NCI-H446 treated with DMSO at 0.1 percent for 48 hours (cell line): ENCODE measurements at regions not wholly inside any gene's neighbourhood (a gene's known extent, or its start where the extent isn't known, plus 50 kb on each side); places are given as distances from the start of the nearest gene placed in this dataset.

Source experiments
- DNase-seq: peaks from one replicate; lab custom pipeline; 2025; lab: John Stamatoyannopoulos, UW

GRCh38 chr12:13680916-13681315, 300.5 kb downstream of the GRIN2B start:
- no peak for DNase-seq

GRCh38 chr12:13676880-13677279, 304.5 kb downstream of the GRIN2B start:
- DNase-seq, result no peak

GRCh38 chr12:13670285-13670866, 311.0 kb downstream of the GRIN2B start:
- DNase-seq, result no peak

- DNase-seq, result no peak
These were observed 312.5 kb downstream of the GRIN2B start for GRCh38 chr12:13668880-13669279.

GRCh38 chr12:13666806-13667205, 314.6 kb downstream of the GRIN2B start:
- no peak for DNase-seq

- DNase-seq, result peak; percentile 14
These were observed 320.2 kb downstream of the GRIN2B start for GRCh38 chr12:13661005-13661887.

GRCh38 chr12:13654456-13654855, 326.9 kb downstream of the GRIN2B start:
- DNase-seq, result no peak

- DNase-seq, result no peak
These were observed 329.3 kb downstream of the GRIN2B start for GRCh38 chr12:13652105-13652504.

- DNase-seq, result no peak
These were observed 345.7 kb downstream of the GRIN2B start for GRCh38 chr12:13635709-13636108.

GRCh38 chr12:13631873-13632272, 349.5 kb downstream of the GRIN2B start:
- DNase-seq, result peak; percentile 51

GRCh38 chr12:13630354-13630753, 351.0 kb downstream of the GRIN2B start:
- DNase-seq, result no peak

- DNase-seq, result no peak
These were observed 353.3 kb downstream of the GRIN2B start for GRCh38 chr12:13628067-13628466.

- DNase-seq, result no peak
These were observed 353.9 kb downstream of the GRIN2B start for GRCh38 chr12:13627536-13627935.

GRCh38 chr12:13613297-13613696, 368.1 kb downstream of the GRIN2B start:
- no peak for DNase-seq

- no peak for DNase-seq
These were observed 371.3 kb downstream of the GRIN2B start for GRCh38 chr12:13609894-13610679.

- DNase-seq, result no peak
These were observed 375.1 kb downstream of the GRIN2B start for GRCh38 chr12:13606290-13606689.

GRCh38 chr12:13603953-13604352, 377.4 kb downstream of the GRIN2B start:
- DNase-seq, result no peak

- peak; percentile 54 for DNase-seq
These were observed 379.2 kb downstream of the GRIN2B start for GRCh38 chr12:13602172-13602571.

- no peak for DNase-seq
These were observed 382.2 kb downstream of the GRIN2B start for GRCh38 chr12:13599176-13599575.

GRCh38 chr12:13597837-13598236, 383.6 kb downstream of the GRIN2B start:
- DNase-seq, result no peak

- no peak for DNase-seq
These were observed 384.2 kb downstream of the GRIN2B start for GRCh38 chr12:13597166-13597565.

GRCh38 chr12:13596714-13597113, 384.7 kb downstream of the GRIN2B start:
- DNase-seq, result no peak
